BE2C (cell line): ENCODE measurements at regions not wholly inside any gene's neighbourhood (a gene's known extent, or its start where the extent isn't known, plus 50 kb on each side); places are given as distances from the start of the nearest gene placed in this dataset.

ENCODE experiments used
- DNase-seq: peaks from one replicate; pipeline ENCODE4 v3.0.0-alpha.2; 2020
- H3K27me3 ChIP-seq: fragments of 250-450 bp; sonication (Bioruptor Pico); 2 replicates; pipeline ENCODE4 v1.5.1; 2020; ENCODE audit warnings: mild to moderate bottlenecking
- H3K36me3 ChIP-seq: fragments of 250-450 bp; sonication (Bioruptor Pico); 2 replicates; pipeline ENCODE4 v1.5.1; 2020; ENCODE audit warnings: mild to moderate bottlenecking
- H3K4me1 ChIP-seq: fragments of 250-450 bp; sonication (Bioruptor Pico); 2 replicates; pipeline ENCODE4 v1.5.1; 2020
- H3K4me3 ChIP-seq: 2 replicates; pipeline ENCODE4 v1.5.1; 2011; ENCODE audit warnings: low read depth, low read length
- H3K9me3 ChIP-seq: fragments of 250-450 bp; sonication (Bioruptor Pico); 2 replicates; pipeline ENCODE4 v1.5.1; 2020
- TF ChIP-seq, protein P1 (sequence below): IDR thresholded peaks from 2 replicates; pipeline ENCODE4 v1.5.1; 2012; ENCODE audit warnings: mild to moderate bottlenecking, low read depth, low read length

DNA sequence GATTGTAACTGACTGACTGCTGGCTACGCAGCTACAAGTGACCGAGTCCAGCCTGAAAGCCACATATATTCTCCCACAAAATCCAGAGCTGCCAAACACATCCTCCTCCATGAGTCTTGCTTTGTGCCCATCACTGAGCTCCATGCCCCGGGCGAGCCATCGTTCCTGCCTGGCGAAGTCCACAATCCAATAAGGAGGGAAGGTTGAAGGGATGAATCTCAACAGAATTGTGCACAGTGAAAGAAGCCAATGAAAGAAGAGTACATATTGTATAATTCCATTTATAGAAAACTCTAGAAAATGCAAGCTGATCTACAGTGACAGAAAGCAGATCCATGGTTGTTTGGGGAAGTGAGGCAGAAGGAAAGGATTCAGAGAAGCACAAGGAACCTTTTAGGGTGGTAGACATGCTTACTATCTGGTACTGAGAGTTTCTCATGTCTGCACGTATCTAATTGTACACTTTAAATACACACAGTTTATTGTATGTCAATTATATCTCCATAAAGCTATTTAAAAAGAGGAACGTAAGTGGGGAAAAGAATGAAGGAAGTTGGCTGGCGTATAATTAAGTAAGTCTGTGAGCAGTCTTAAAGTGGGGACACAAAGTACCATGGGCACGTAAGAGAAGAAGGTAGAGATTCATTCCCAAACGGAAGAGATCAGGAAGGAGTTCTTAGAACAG, 115.9 kb upstream of the JUN start:
- H3K4me1 ChIP-seq = peaks cover 14% of the 10 kb centered on the region
- H3K27me3 ChIP-seq = no peaks in the 10 kb centered on the region
- TF ChIP-seq, protein P1, sequence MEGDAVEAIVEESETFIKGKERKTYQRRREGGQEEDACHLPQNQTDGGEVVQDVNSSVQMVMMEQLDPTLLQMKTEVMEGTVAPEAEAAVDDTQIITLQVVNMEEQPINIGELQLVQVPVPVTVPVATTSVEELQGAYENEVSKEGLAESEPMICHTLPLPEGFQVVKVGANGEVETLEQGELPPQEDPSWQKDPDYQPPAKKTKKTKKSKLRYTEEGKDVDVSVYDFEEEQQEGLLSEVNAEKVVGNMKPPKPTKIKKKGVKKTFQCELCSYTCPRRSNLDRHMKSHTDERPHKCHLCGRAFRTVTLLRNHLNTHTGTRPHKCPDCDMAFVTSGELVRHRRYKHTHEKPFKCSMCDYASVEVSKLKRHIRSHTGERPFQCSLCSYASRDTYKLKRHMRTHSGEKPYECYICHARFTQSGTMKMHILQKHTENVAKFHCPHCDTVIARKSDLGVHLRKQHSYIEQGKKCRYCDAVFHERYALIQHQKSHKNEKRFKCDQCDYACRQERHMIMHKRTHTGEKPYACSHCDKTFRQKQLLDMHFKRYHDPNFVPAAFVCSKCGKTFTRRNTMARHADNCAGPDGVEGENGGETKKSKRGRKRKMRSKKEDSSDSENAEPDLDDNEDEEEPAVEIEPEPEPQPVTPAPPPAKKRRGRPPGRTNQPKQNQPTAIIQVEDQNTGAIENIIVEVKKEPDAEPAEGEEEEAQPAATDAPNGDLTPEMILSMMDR = no peak
- H3K9me3 ChIP-seq = no peaks in the 10 kb centered on the region
- no peak overlapping the region for H3K4me3 ChIP-seq
- no peaks in the 10 kb centered on the region for H3K36me3 ChIP-seq
- DNase-seq = no peak

DNA sequence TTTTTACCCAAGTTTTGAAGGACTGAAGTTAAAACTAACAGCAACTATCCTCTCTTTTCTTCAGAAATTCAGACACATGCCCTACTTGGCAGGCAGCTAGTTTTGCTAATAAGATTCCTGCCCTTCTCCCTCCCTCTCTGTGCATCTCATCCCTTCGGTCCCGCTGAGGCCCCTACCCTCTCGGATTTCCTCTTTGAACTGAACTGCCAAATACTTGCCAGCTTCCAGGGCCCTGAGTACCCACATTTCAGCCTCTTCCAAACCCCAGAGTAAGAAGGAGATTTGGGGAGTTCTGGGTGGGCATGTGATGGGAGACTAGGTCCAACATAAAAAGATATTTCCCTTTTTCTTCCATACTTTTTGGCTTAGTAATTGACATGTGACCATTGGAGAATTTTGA, 116.5 kb upstream of the JUN start:
- TF ChIP-seq, protein P1 = no peak
- H3K27me3 ChIP-seq = no peaks in the 10 kb centered on the region
- DNase-seq = no peak
- H3K9me3 ChIP-seq = no peaks in the 10 kb centered on the region
- H3K4me3 ChIP-seq = no peak overlapping the region
- peaks cover 14% of the 10 kb centered on the region for H3K4me1 ChIP-seq
- no peaks in the 10 kb centered on the region for H3K36me3 ChIP-seq

DNA sequence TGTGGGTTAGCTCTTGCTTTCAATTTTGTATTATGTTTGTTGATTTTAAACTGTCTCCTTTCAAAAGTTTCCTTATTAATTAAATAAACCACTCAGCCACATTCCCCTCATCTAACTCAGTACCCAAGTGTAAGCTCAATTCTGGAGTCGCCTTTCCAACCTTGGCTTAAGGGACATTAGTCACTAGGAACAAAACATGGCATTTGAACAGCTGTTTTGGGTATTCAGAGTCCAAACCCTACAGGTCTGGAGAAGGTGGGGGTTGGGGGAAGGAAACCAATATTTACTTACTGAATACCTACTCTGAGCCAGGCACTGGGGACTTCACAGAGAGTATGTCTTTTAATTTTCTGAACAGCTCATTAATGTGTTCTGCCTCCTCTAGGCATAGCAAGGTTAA, 117.2 kb upstream of the JUN start:
- peaks cover 14% of the 10 kb centered on the region for H3K4me1 ChIP-seq
- DNase-seq = no peak
- H3K9me3 ChIP-seq = no peaks in the 10 kb centered on the region
- TF ChIP-seq, protein P1 = no peak
- H3K27me3 ChIP-seq = no peaks in the 10 kb centered on the region
- no peaks in the 10 kb centered on the region for H3K36me3 ChIP-seq
- H3K4me3 ChIP-seq = no peak overlapping the region

DNA sequence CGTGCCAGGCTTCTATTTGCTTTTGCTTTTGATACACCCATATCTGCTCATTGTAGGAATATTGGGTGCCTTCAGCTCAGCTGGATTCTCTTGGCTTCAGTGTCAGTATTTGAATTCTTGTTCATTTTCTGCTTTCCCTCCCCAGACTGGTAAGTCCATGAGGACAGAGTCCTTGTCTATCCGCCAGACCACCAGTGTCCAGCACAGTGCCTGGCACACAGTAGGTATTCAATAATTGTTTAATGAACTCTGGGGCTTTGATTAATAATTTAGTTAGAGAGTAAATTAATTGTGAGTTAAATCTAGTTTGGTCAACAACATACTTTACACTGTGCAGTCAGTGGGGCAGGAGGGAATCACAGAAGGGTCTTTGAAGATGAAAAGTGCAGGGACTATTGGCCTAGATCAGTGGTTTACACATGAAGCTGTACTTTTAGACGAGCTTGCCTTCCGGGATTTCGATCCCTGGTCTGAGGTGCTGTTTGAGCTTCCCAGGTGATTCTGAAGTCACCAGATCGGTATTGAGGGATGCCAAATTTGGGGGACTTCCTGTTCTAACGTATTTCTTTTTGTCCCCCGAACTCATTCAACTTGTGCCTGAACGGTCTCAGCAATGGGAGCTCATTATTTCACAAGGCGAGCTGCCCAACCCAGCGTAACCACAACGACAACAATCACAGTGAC, 119.1 kb upstream of the JUN start:
- Histone ChIP-seq H3K4me3 (peak overlapping the region; percentile 44), H3K36me3 (no peaks in the 10 kb centered on the region), H3K4me1 (peaks cover 14% of the 10 kb centered on the region), H3K9me3 (no peaks in the 10 kb centered on the region), H3K27me3 (no peaks in the 10 kb centered on the region)
- TF ChIP-seq, protein P1 = no peak
- no peak for DNase-seq

DNA sequence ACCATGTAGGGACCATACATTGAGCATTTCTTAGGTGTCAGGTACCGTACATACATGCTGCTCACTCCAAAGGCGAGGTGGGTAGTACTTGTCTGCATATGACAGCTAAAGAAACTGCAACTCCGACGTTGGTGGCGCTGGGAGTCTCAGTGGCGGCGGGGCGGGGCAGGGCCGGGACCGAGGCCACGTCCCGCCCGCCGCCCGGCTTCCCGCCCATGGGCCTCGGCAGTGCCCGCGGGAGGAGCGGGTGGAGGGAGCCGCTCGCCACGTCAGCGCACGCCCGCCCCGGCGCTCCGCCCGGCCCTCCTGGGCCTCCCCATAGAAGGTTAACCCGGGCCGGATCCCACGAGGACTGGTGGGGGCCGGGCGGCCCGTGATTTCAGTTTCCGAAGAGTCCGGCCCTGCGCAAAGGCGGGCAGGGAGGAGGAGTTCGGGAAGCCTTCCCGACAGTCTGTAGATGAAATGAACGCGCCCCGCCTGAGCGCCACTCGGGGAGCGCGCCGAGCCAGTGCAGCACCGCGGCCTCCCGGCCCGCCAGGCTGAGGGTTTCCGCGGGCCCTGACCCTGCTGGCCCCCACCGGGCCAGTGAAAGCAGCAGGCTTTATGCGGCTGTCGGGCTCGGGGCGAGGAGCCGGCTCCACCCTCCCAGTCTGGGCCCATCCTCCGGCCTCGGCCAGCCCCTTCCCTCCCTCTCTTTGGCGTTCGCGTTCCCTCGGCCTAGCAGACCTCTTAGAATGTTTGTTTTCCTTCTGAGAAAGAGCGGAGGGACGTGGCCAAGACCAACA, 119.9 kb upstream of the JUN start:
- peaks cover 11% of the 10 kb centered on the region for H3K4me1 ChIP-seq
- H3K36me3 ChIP-seq = no peaks in the 10 kb centered on the region
- TF ChIP-seq, protein P1 = no peak
- no peaks in the 10 kb centered on the region for H3K27me3 ChIP-seq
- H3K4me3 ChIP-seq = peak overlapping the region; percentile 44
- no peaks in the 10 kb centered on the region for H3K9me3 ChIP-seq
- DNase-seq = peak; percentile 64
